Keratinocyte (primary cell): ENCODE measurements at regions not wholly inside any gene's neighbourhood (a gene's known extent, or its start where the extent isn't known, plus 50 kb on each side); places are given as distances from the start of the nearest gene placed in this dataset.

Source experiments
- DNase-seq: peaks from one replicate; pipeline ENCODE4 v3.0.0-alpha.2; 2011; ENCODE audit warnings: low read depth, missing footprints, low spot score
- FAIRE-seq: peaks from 2 replicates; lab custom pipeline; 2011; peaks lifted over from hg19 to GRCh38; lab: Jason Lieb, UNC
- H2AFZ ChIP-seq: 2 replicates; pipeline ENCODE4 v1.6.0; 2012; ENCODE audit warnings: low read length, control low read depth, inconsistent platforms; ENCODE audit not compliant: control insufficient read depth
- H3K27ac ChIP-seq: 2 replicates; pipeline ENCODE4 v1.5.1; 2011; ENCODE audit warnings: low read length; ENCODE audit not compliant: control insufficient read depth, insufficient read depth
- H3K27me3 ChIP-seq: 3 replicates; pipeline ENCODE4 v1.6.0; 2011; ENCODE audit warnings: low read length; ENCODE audit not compliant: control insufficient read depth, insufficient read depth; ENCODE audit errors: extremely low read depth
- H3K36me3 ChIP-seq, 2 experiments: 2 replicates in 1 of 2; 3 replicates in 1 of 2; pipeline ENCODE4 v1.5.1; 2011; ENCODE audit warnings: low read length in 2 of 2, mild to moderate bottlenecking in 1 of 2; ENCODE audit not compliant: control insufficient read depth in 2 of 2, insufficient read depth in 2 of 2; ENCODE audit errors: extremely low read depth in 1 of 2
- H3K4me1 ChIP-seq: 3 replicates; pipeline ENCODE4 v1.5.1; 2011; ENCODE audit warnings: low read length; ENCODE audit not compliant: control insufficient read depth, insufficient read depth; ENCODE audit errors: extremely low read depth
- H3K4me2 ChIP-seq: 3 replicates; pipeline ENCODE4 v1.6.0; 2011; ENCODE audit warnings: low read depth, low read length; ENCODE audit not compliant: control insufficient read depth, insufficient read depth; ENCODE audit errors: extremely low read depth
- H3K4me3 ChIP-seq, 3 experiments: fragments of 200-600 bp in 1 of 3; sonication (generic) in 1 of 3; 2 replicates in 2 of 3; 3 replicates in 1 of 3; pipeline ENCODE4 v1.5.1; 2011 to 2016; ENCODE audit warnings: low read length in 3 of 3, mild to moderate bottlenecking in 3 of 3, control low read depth in 2 of 3, inconsistent platforms in 1 of 3, low read depth in 1 of 3, mixed read lengths in 1 of 3, mixed run types in 1 of 3, moderate library complexity in 1 of 3; ENCODE audit not compliant: control insufficient read depth in 2 of 3, insufficient read depth in 2 of 3; ENCODE audit errors: extremely low read depth in 1 of 3
- H3K79me2 ChIP-seq: 2 replicates; pipeline ENCODE4 v1.6.0; 2012; ENCODE audit warnings: low read length; ENCODE audit not compliant: control insufficient read depth, insufficient read depth
- H3K9ac ChIP-seq: 3 replicates; pipeline ENCODE4 v1.6.0; 2011; ENCODE audit warnings: low read length; ENCODE audit not compliant: control insufficient read depth, insufficient read depth; ENCODE audit errors: extremely low read depth
- H3K9me1 ChIP-seq: 3 replicates; pipeline ENCODE4 v1.6.0; 2011; ENCODE audit warnings: low read length; ENCODE audit not compliant: control insufficient read depth, insufficient read depth; ENCODE audit errors: extremely low read depth
- H3K9me3 ChIP-seq: 2 replicates; pipeline ENCODE4 v1.5.1; 2012; ENCODE audit warnings: low read depth, low read length; ENCODE audit not compliant: control insufficient read depth
- H4K20me1 ChIP-seq: 3 replicates; pipeline ENCODE4 v1.6.0; 2011; ENCODE audit warnings: low read length; ENCODE audit not compliant: control insufficient read depth, insufficient read depth; ENCODE audit errors: extremely low read depth
- CTCF ChIP-seq, 3 experiments: IDR thresholded peaks in 1 of 3; conservative IDR thresholded peaks in 1 of 3; optimal IDR thresholded peaks in 1 of 3; 2 replicates in 2 of 3; 3 replicates in 1 of 3; pipeline versions ENCODE3 to v1.5.1; 2011; ENCODE audit warnings: low read length in 3 of 3, mild to moderate bottlenecking in 3 of 3, moderate library complexity in 2 of 3, control low read depth in 1 of 3, inconsistent platforms in 1 of 3; ENCODE audit not compliant: insufficient read depth in 2 of 3; ENCODE audit errors: extremely low read depth in 1 of 3
- EZH2 ChIP-seq: IDR thresholded peaks from one replicate; pipeline ENCODE4 v1.6.1; 2012; ENCODE audit warnings: inconsistent platforms, mild to moderate bottlenecking, low read length, moderate library complexity
- dilution Hi-C: fragments of 300-500 bp; cut with MboI; formaldehyde crosslinking; loops from one replicate; pipeline ENCODE4 v1.7.0; 2020; ENCODE audit warnings: low sequenced_read_pairs; ENCODE audit not compliant: extremely low pct_ligation_motif_present

DNA sequence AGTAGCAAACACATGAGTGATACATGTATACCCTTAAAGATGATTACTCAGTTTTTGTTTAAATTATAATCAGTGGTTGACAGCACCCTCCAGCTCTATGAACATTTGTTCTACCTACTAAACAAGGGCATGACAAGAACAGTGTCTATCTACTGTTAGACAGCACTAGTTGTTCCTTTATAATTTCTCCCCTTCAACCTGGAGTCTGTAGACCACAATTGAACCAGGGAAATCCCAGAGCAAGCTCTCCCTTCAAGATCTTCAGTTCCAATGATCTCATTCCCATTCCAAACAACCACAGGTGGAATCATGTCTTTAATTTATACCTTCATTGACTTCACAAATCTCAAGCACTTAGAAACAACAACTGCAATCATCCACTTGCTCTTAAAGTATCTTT, 216.1 kb downstream of the HHIPL2 start:
- no peaks in the 10 kb centered on the region for H4K20me1 ChIP-seq
- no peak overlapping the region for H3K4me3 ChIP-seq
- dilution Hi-C loops = no loop called here
- FAIRE-seq (no peak), DNase-seq (no peak)
- H3K4me2 ChIP-seq = no peak overlapping the region
- H3K9me3 ChIP-seq = no peaks in the 10 kb centered on the region
- H3K9me1 ChIP-seq = no peaks in the 10 kb centered on the region
- H3K79me2 ChIP-seq = no peaks in the 10 kb centered on the region
- H3K27me3 ChIP-seq = no peaks in the 10 kb centered on the region
- H3K9ac ChIP-seq = no peak overlapping the region
- no peaks in the 10 kb centered on the region for H3K36me3 ChIP-seq
- H3K4me1 ChIP-seq = no peaks in the 10 kb centered on the region
- H2AFZ ChIP-seq = no peak overlapping the region
- H3K27ac ChIP-seq = no peak overlapping the region
- TF ChIP-seq CTCF (optimal IDR thresholded peaks at IDR 0.05 in 1 of 3, IDR thresholded peaks at IDR 0.05 in 1 of 3, conservative IDR thresholded peaks at IDR 0.05 in 1 of 3; ENCODE audit: extremely low read depth in 1 of 3, insufficient read depth in 2 of 3, low read length in 3 of 3) = no peak

DNA sequence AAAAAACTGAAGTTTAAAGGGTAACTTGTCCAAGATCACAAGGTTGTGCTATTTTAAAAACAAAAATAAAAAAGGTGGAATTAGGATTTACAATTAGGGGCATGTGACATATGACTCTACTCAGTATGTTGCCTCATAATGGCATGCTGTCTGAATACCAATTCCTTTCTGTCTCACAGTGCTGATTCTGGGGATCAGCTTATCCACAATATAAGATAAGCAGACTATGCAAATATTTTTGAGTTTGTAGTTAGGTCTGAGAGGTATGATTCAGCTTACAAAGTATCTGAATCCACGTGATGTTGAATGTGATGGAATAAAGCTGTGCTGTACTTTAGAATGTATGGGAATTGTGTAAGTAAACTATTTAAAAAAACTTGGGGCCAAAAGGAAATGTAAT, 216.6 kb downstream of the HHIPL2 start:
- no peak overlapping the region for H3K27ac ChIP-seq

More for the DNA sequence above, 216.6 kb downstream of the HHIPL2 start:
- H3K79me2 ChIP-seq = no peaks in the 10 kb centered on the region
- H3K4me3 ChIP-seq = no peak overlapping the region
- H4K20me1 ChIP-seq = no peaks in the 10 kb centered on the region
- H3K4me2 ChIP-seq = no peak overlapping the region
- H3K9me1 ChIP-seq = no peaks in the 10 kb centered on the region
- no peaks in the 10 kb centered on the region for H3K4me1 ChIP-seq
- H3K9ac ChIP-seq = no peak overlapping the region
- no peaks in the 10 kb centered on the region for H3K9me3 ChIP-seq
- dilution Hi-C loops = no loop called here
- DNase-seq = no peak
- no peak for FAIRE-seq
- H3K27me3 ChIP-seq = no peaks in the 10 kb centered on the region
- no peak overlapping the region for H2AFZ ChIP-seq
- H3K36me3 ChIP-seq = no peaks in the 10 kb centered on the region
- TF ChIP-seq EZH2 = no peak
- no peak for TF ChIP-seq CTCF (optimal IDR thresholded peaks at IDR 0.05 in 1 of 3, IDR thresholded peaks at IDR 0.05 in 1 of 3, conservative IDR thresholded peaks at IDR 0.05 in 1 of 3; ENCODE audit: extremely low read depth in 1 of 3, insufficient read depth in 2 of 3, low read length in 3 of 3)
